ENCODE measurements at regions not wholly inside any gene's neighbourhood (a gene's known extent, or its start where the extent isn't known, plus 50 kb on each side); places are given as distances from the start of the nearest gene placed in this dataset.

- TF ChIP-seq EP300 (IDR thresholded peaks at IDR 0.05) (peak; percentile 48 to 97 (median 71)), CTCF (IDR thresholded peaks at IDR 0.05) (no peak), POLR2AphosphoS5 (IDR thresholded peaks at IDR 0.05) (peak in 3 of 4 donors; percentile 82 to 94 (median 85)), POLR2A (IDR thresholded peaks at IDR 0.05) (no peak)
- intact Hi-C loops (cut with DNase I) = no loop called here
- H3K4me3 ChIP-seq = peak overlapping the region in 2 of 4 donors; percentile 6 to 18
- H3K9me3 ChIP-seq = no peaks in the 10 kb centered on the region
- WGBS, 2 donors = 64 to 71% methylated on average over 10 of the region's 10 CpGs
- peaks cover 0 to 26% (median 21%) of the 10 kb centered on the region in 4 donors for H3K4me1 ChIP-seq
- H3K36me3 ChIP-seq = no peaks in the 10 kb centered on the region
- no peaks in the 10 kb centered on the region for H3K27me3 ChIP-seq
- DNase-seq = peak; percentile 86
- peak overlapping the region; percentile 59 to 91 (median 86) for H3K27ac ChIP-seq
Observed at GRCh38 chr14:64645220-64645892, 58.9 kb upstream of the PLEKHG3 start.

- H3K27me3 ChIP-seq = no peaks in the 10 kb centered on the region
- 66 to 75% methylated on average over 5 of the region's 5 CpGs for WGBS, 2 donors
- TF ChIP-seq EP300 (IDR thresholded peaks at IDR 0.05) = peak in 2 of 4 donors; percentile 74 to 88
- TF ChIP-seq CTCF (IDR thresholded peaks at IDR 0.05) = no peak
- no peak for TF ChIP-seq POLR2A (IDR thresholded peaks at IDR 0.05)
- peak; percentile 66 to 86 (median 74) for TF ChIP-seq POLR2AphosphoS5 (IDR thresholded peaks at IDR 0.05)
- intact Hi-C loops (cut with DNase I) = no loop called here
- peak overlapping the region; percentile 59 to 91 (median 86) for H3K27ac ChIP-seq
- peak; percentile 77 for DNase-seq
- no peaks in the 10 kb centered on the region for H3K36me3 ChIP-seq
- H3K4me3 ChIP-seq = no peak overlapping the region
- H3K4me1 ChIP-seq = peaks cover 0 to 26% (median 21%) of the 10 kb centered on the region in 4 donors
- H3K9me3 ChIP-seq = no peaks in the 10 kb centered on the region
Observed at GRCh38 chr14:64646103-64646502, 58.1 kb upstream of the PLEKHG3 start.

- TF ChIP-seq CTCF (IDR thresholded peaks at IDR 0.05) = no peak
- TF ChIP-seq POLR2AphosphoS5 (IDR thresholded peaks at IDR 0.05) = peak in 3 of 4 donors; percentile 23 to 40 (median 37)
- Histone ChIP-seq H3K4me3 (no peak overlapping the region), H3K4me1 (peaks cover 0 to 34% (median 27%) of the 10 kb centered on the region in 4 donors), H3K9me3 (no peaks in the 10 kb centered on the region), H3K27me3 (no peaks in the 10 kb centered on the region), H3K27ac (peak overlapping the region in 1 of 4 donors; percentile 28), H3K36me3 (no peaks in the 10 kb centered on the region)
- peak; percentile 88 for DNase-seq
- WGBS, 2 donors = 80 to 82% methylated on average over 13 of the region's 13 CpGs
- intact Hi-C loops (cut with DNase I) = no loop called here
Observed at GRCh38 chr14:64649383-64649998, 54.7 kb upstream of the PLEKHG3 start.

GRCh38 chr14:64653900-64654245 is 50.4 kb upstream of the PLEKHG3 start:
- no peaks in the 10 kb centered on the region for H3K27me3 ChIP-seq
- WGBS, 2 donors = 90 to 94% methylated on average over 5 of the region's 5 CpGs
- no peak for DNase-seq
- no peaks in the 10 kb centered on the region for H3K9me3 ChIP-seq
- no peak overlapping the region for H3K4me3 ChIP-seq
- intact Hi-C loops (cut with DNase I) = no loop called here
- peaks cover 0 to 30% (median 23%) of the 10 kb centered on the region in 4 donors for H3K4me1 ChIP-seq
- peak overlapping the region; percentile 61 to 83 (median 74) for H3K27ac ChIP-seq
- no peaks in the 10 kb centered on the region for H3K36me3 ChIP-seq
- no peak for TF ChIP-seq POLR2A (IDR thresholded peaks at IDR 0.05)
- TF ChIP-seq CTCF (IDR thresholded peaks at IDR 0.05) = no peak
- TF ChIP-seq POLR2AphosphoS5 (IDR thresholded peaks at IDR 0.05) = no peak
- TF ChIP-seq EP300 (IDR thresholded peaks at IDR 0.05) = no peak

All from sigmoid colon (tissue), 6 donors.